PC-9 (cell line): ENCODE measurements at regions not wholly inside any gene's neighbourhood (a gene's known extent, or its start where the extent isn't known, plus 50 kb on each side); places are given as distances from the start of the nearest gene placed in this dataset.

ENCODE experiments used
- BruUV-seq: library from RNA; stranded (reverse); fragments of 400-500 nt; replicated peaks from 2 replicates; lab custom pipeline; 2021; lab: Mats Ljungman, UMichigan
- CTCF ChIA-PET: fragments of 300-600 bp; sonication (Branson Sonifier 250); formaldehyde crosslinking; loops from one replicate; lab custom pipeline; 2022; ENCODE audit warnings: antibody characterized with exemption; lab: Charles Lee
- POLR2A ChIA-PET: fragments of 300-600 bp; sonication (Branson Sonifier 250); formaldehyde crosslinking; loops from one replicate; lab custom pipeline; 2022; ENCODE audit warnings: antibody characterized with exemption; ENCODE audit not compliant: unreplicated experiment; lab: Charles Lee
- DNase-seq, 2 experiments: peaks; one replicate each; pipeline versions ENCODE4 v3.0.0 to v3.0.0-alpha.2; 2015 to 2022; ENCODE audit warnings: mixed read lengths in 1 of 2
- H2AFZ ChIP-seq: fragments of 200-600 bp; sonication (generic); 2 replicates; pipeline ENCODE4 v1.8.1; 2017; ENCODE audit warnings: antibody characterized with exemption
- H3F3A ChIP-seq: fragments of 200-600 bp; sonication (generic); 2 replicates; pipeline ENCODE4 v1.8.1; 2017; ENCODE audit warnings: antibody characterized with exemption, mild to moderate bottlenecking, low read depth; ENCODE audit not compliant: insufficient read depth
- H3K27ac ChIP-seq: fragments of 200-600 bp; sonication (generic); 2 replicates; pipeline ENCODE4 v1.6.1; 2016; ENCODE audit warnings: mixed run types
- H3K27me3 ChIP-seq: fragments of 200-600 bp; sonication (generic); 2 replicates; pipeline ENCODE4 v1.6.1; 2016; ENCODE audit warnings: low read depth, mixed run types; ENCODE audit not compliant: insufficient read depth
- H3K36me3 ChIP-seq: fragments of 200-600 bp; sonication (generic); 2 replicates; pipeline ENCODE4 v1.6.1; 2016; ENCODE audit warnings: low read depth, mixed run types
- H3K4me1 ChIP-seq: fragments of 200-600 bp; sonication (generic); replicated peaks from 2 replicates; pipeline ENCODE4 v1.6.1; 2016; ENCODE audit warnings: mixed run types; ENCODE audit not compliant: insufficient read depth
- H3K4me2 ChIP-seq: fragments of 200-600 bp; sonication (generic); 2 replicates; pipeline ENCODE4 v1.6.1; 2017; ENCODE audit warnings: mixed run types
- H3K4me3 ChIP-seq: fragments of 200-600 bp; sonication (generic); 2 replicates; pipeline ENCODE4 v1.6.1; 2016; ENCODE audit warnings: mixed run types
- H3K79me2 ChIP-seq: fragments of 200-600 bp; sonication (generic); 2 replicates; pipeline ENCODE4 v1.6.1; 2017; ENCODE audit warnings: low read depth, mixed run types
- H3K9me2 ChIP-seq: fragments of 200-600 bp; sonication (generic); 2 replicates; pipeline ENCODE4 v1.8.1; 2017; ENCODE audit warnings: mild to moderate bottlenecking; ENCODE audit not compliant: insufficient read depth
- H3K9me3 ChIP-seq: fragments of 200-600 bp; sonication (generic); 2 replicates; pipeline ENCODE4 v1.8.1; 2016; ENCODE audit warnings: low read depth; ENCODE audit not compliant: insufficient read depth
- H4K20me1 ChIP-seq: fragments of 200-600 bp; sonication (generic); 2 replicates; pipeline ENCODE4 v1.8.1; 2017; ENCODE audit not compliant: insufficient read depth
- EZH2 ChIP-seq: fragments of 200-600 bp; sonication (generic); IDR thresholded peaks from 2 replicates; pipeline ENCODE4 v1.8.0; 2017; ENCODE audit warnings: antibody characterized with exemption, low read depth
- intact Hi-C: fragments of 100-400 bp; cut with micrococcal nuclease; formaldehyde crosslinking; loops from one replicate; pipeline ENCODE4 v1.10.0; 2022; ENCODE audit not compliant: unreplicated experiment
- TF ChIP-seq, protein P1 (sequence below): fragments of 200-600 bp; sonication (generic); conservative IDR thresholded peaks from 2 replicates; pipeline ENCODE4 v1.6.1; 2017; ENCODE audit warnings: mixed run types, antibody characterized with exemption, mild to moderate bottlenecking, moderate library complexity

DNA sequence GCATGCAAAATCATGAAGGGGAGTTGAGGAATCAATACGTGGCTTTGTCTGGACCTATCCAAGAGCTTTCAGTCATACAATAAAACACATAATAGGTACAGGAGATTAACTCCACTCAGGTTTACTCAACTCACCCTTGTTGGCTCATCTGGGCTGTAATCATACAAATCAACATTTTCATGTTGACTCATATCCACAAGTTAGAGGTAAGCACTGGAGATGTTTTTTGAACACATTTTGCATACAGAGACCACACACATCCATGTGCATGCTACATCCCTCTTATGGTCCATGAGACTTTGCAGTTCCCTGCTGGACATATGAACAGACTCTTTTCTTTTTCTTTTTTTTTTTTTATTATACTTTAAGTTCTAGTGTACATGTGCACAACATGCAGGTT is 336.9 kb upstream of the PIK3C3 start:
- POLR2A ChIA-PET, result no interaction called here
- Histone ChIP-seq H3K9me2 (no peaks in the 10 kb centered on the region), H3K27ac (no peak overlapping the region), H2AFZ (no peak overlapping the region), H3K27me3 (no peaks in the 10 kb centered on the region), H3F3A (no peaks in the 10 kb centered on the region), H3K79me2 (no peaks in the 10 kb centered on the region), H3K4me3 (no peak overlapping the region), H3K4me2 (no peak overlapping the region), H4K20me1 (no peaks in the 10 kb centered on the region), H3K36me3 (no peaks in the 10 kb centered on the region), H3K4me1 (no peaks in the 10 kb centered on the region), H3K9me3 (no peaks in the 10 kb centered on the region)
- intact Hi-C loops, result no loop called here
- no peak for DNase-seq
- TF ChIP-seq EZH2, result no peak
- TF ChIP-seq, protein P1, sequence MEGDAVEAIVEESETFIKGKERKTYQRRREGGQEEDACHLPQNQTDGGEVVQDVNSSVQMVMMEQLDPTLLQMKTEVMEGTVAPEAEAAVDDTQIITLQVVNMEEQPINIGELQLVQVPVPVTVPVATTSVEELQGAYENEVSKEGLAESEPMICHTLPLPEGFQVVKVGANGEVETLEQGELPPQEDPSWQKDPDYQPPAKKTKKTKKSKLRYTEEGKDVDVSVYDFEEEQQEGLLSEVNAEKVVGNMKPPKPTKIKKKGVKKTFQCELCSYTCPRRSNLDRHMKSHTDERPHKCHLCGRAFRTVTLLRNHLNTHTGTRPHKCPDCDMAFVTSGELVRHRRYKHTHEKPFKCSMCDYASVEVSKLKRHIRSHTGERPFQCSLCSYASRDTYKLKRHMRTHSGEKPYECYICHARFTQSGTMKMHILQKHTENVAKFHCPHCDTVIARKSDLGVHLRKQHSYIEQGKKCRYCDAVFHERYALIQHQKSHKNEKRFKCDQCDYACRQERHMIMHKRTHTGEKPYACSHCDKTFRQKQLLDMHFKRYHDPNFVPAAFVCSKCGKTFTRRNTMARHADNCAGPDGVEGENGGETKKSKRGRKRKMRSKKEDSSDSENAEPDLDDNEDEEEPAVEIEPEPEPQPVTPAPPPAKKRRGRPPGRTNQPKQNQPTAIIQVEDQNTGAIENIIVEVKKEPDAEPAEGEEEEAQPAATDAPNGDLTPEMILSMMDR, result no peak
- BruUV-seq, result no TSS peak
- CTCF ChIA-PET, result no interaction called here

DNA sequence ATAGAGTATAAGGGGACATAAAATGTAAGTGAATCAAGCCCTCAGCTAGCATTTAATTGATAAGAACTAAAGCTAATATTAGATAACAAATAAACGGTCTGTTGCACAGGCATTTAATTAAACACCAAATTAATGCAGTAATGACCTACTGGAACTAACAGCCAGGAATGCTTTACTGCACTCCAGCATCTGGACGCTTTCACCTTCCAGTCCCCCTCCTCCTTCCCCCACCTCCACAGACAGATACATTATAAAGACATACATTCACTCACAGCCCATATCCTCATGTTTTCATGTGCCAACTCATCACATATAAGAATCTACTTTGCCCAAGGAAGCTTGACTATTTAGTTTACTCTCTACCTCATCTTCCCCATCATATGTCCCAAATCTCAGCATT is 337.4 kb upstream of the PIK3C3 start:
- H3K9me3 ChIP-seq, result no peaks in the 10 kb centered on the region
- no peaks in the 10 kb centered on the region for H3F3A ChIP-seq
- H4K20me1 ChIP-seq, result no peaks in the 10 kb centered on the region
- no peak for DNase-seq
- H3K79me2 ChIP-seq, result no peaks in the 10 kb centered on the region
- no peaks in the 10 kb centered on the region for H3K27me3 ChIP-seq
- no peak for TF ChIP-seq EZH2
- TF ChIP-seq, protein P1, result no peak
- no peak overlapping the region for H3K4me2 ChIP-seq
- H3K27ac ChIP-seq, result no peak overlapping the region
- no peaks in the 10 kb centered on the region for H3K4me1 ChIP-seq
- CTCF ChIA-PET, result no interaction called here
- H2AFZ ChIP-seq, result no peak overlapping the region
- no peaks in the 10 kb centered on the region for H3K9me2 ChIP-seq
- H3K36me3 ChIP-seq, result no peaks in the 10 kb centered on the region
- BruUV-seq, result no TSS peak
- no peak overlapping the region for H3K4me3 ChIP-seq
- intact Hi-C loops, result no loop called here
- POLR2A ChIA-PET, result no interaction called here

DNA sequence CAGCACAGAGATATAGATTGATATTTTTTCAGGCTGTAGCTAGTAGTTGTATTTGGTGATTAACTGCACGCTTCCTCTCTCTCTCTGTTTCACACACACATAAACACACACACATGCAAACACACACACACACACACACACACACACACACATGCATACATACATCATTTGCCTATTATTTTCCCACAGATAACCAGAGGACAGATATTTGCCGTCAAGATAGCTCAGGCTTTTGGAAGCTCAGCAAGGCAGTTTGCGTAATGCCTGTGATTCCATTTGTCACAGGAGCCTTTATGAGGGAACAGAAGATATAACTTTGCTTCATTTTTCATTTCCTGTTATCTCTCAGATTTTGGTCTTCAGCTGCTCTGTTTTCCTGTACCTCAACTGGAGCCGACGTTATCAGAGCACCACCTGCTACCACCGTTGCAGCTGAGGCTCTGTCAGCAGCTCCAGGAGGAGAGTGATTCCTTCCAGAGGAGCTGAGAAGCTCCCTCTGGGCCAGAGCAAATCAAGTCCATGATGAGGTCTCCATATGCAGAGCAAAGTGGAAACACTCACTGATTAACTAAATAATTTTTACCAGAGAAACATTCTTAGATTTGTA is 341.9 kb upstream of the PIK3C3 start:
- H2AFZ ChIP-seq, result no peak overlapping the region
- H3K27me3 ChIP-seq, result no peaks in the 10 kb centered on the region
- H3K9me3 ChIP-seq, result no peaks in the 10 kb centered on the region
- no peaks in the 10 kb centered on the region for H3K79me2 ChIP-seq
- ChIA-PET CTCF (no interaction called here), POLR2A (no interaction called here)
- intact Hi-C loops, result no loop called here
- H3K4me1 ChIP-seq, result no peaks in the 10 kb centered on the region
- DNase-seq, result no peak
- no peaks in the 10 kb centered on the region for H3K9me2 ChIP-seq
- no peaks in the 10 kb centered on the region for H3K36me3 ChIP-seq
- no peak overlapping the region for H3K4me2 ChIP-seq
- no peak overlapping the region for H3K27ac ChIP-seq
- H3K4me3 ChIP-seq, result no peak overlapping the region
- TF ChIP-seq, protein P1, result no peak
- TF ChIP-seq EZH2, result no peak
- H4K20me1 ChIP-seq, result no peaks in the 10 kb centered on the region
- no TSS peak for BruUV-seq
- H3F3A ChIP-seq, result no peaks in the 10 kb centered on the region
